HEK293 (cell line): ENCODE measurements at regions not wholly inside any gene's neighbourhood (a gene's known extent, or its start where the extent isn't known, plus 50 kb on each side); places are given as distances from the start of the nearest gene placed in this dataset.

Experiments
- CTCF ChIA-PET: fragments of 350-600 bp; formaldehyde crosslinking; extraction: SDS; loops from one replicate; lab custom pipeline; 2021; ENCODE audit warnings: antibody characterized with exemption; lab: Yijun Ruan, JAX
- POLR2A ChIA-PET: fragments of 300-600 bp; formaldehyde crosslinking; extraction: SDS; loops from one replicate; lab custom pipeline; 2020; ENCODE audit warnings: antibody characterized with exemption, inconsistent platforms; lab: Yijun Ruan, JAX
- H3K27ac ChIP-seq: fragments of 200-500 bp; sonication (Bioruptor generic); 2 replicates; pipeline ENCODE4 v1.5.1; 2014; ENCODE audit warnings: low read depth, low read length, control low read depth, inconsistent platforms; ENCODE audit errors: extremely low read depth
- H3K36me3 ChIP-seq, 2 experiments: fragments of 200-500 bp in 1 of 2; sonication (Bioruptor generic) in 1 of 2; 1 replicate in 1 of 2; 2 replicates in 1 of 2; pipeline ENCODE4 v1.5.1; 2014 to 2017; ENCODE audit warnings: inconsistent platforms in 2 of 2, low read length in 2 of 2; ENCODE audit not compliant: control insufficient read depth in 2 of 2, insufficient read depth in 1 of 2
- H3K4me1 ChIP-seq: fragments of 200-500 bp; sonication (Bioruptor generic); 2 replicates; pipeline ENCODE4 v1.5.1; 2014; ENCODE audit warnings: mild to moderate bottlenecking, low read length, inconsistent platforms; ENCODE audit not compliant: control insufficient read depth, insufficient read depth
- H3K4me3 ChIP-seq: 2 replicates; pipeline ENCODE4 v1.5.1; 2011; ENCODE audit warnings: low read depth, mild to moderate bottlenecking, control low read depth, low read length, moderate library complexity
- H3K9me3 ChIP-seq: fragments of 200-500 bp; sonication (Bioruptor generic); 2 replicates; pipeline ENCODE4 v1.5.1; 2014; ENCODE audit warnings: low read depth, low read length, inconsistent platforms; ENCODE audit not compliant: control insufficient read depth, insufficient read depth
- GLI2 ChIP-seq: fragments of 450-650 bp; formaldehyde crosslinking; IDR thresholded peaks from 2 replicates; pipeline ENCODE4; 2017; ENCODE audit warnings: missing biosample characterization, missing genetic modification characterization, low read depth, borderline replicate concordance
- KLF16 ChIP-seq: fragments of 450-650 bp; formaldehyde crosslinking; IDR thresholded peaks from 2 replicates; pipeline ENCODE4 v1.5.1; 2017; ENCODE audit warnings: missing biosample characterization, missing genetic modification characterization
- KLF7 ChIP-seq: fragments of 450-650 bp; formaldehyde crosslinking; IDR thresholded peaks from 2 replicates; pipeline ENCODE4 v1.5.1; 2016; ENCODE audit warnings: missing biosample characterization, missing genetic modification characterization, borderline replicate concordance
- KLF9 ChIP-seq: fragments of 450-650 bp; formaldehyde crosslinking; IDR thresholded peaks from 2 replicates; pipeline ENCODE4 v1.5.1; 2016; ENCODE audit warnings: missing biosample characterization, missing genetic modification characterization, low read depth
- MYNN ChIP-seq: fragments of 450-650 bp; formaldehyde crosslinking; IDR thresholded peaks from 2 replicates; pipeline ENCODE4 v1.5.1; 2016; ENCODE audit warnings: missing biosample characterization, missing genetic modification characterization, borderline replicate concordance
- SALL2 ChIP-seq: fragments of 450-650 bp; formaldehyde crosslinking; IDR thresholded peaks from 2 replicates; pipeline ENCODE4 v1.5.0; 2017; ENCODE audit warnings: missing biosample characterization, mild to moderate bottlenecking, missing genetic modification characterization, borderline replicate concordance
- ZBTB21 ChIP-seq: fragments of 450-650 bp; formaldehyde crosslinking; IDR thresholded peaks from 2 replicates; pipeline ENCODE4 v1.5.1; 2017; ENCODE audit warnings: missing biosample characterization, missing genetic modification characterization
- ZBTB8A ChIP-seq: fragments of 450-650 bp; formaldehyde crosslinking; IDR thresholded peaks from 2 replicates; pipeline ENCODE4 v1.5.1; 2016; ENCODE audit warnings: missing biosample characterization, missing genetic modification characterization
- ZNF155 ChIP-seq: fragments of 450-650 bp; formaldehyde crosslinking; IDR thresholded peaks from 2 replicates; pipeline ENCODE4 v1.5.1; 2016; ENCODE audit warnings: missing biosample characterization, missing genetic modification characterization
- ZNF211 ChIP-seq: fragments of 450-650 bp; formaldehyde crosslinking; IDR thresholded peaks from 2 replicates; pipeline ENCODE4 v1.5.1; 2016; ENCODE audit warnings: low read depth, missing biosample characterization, missing genetic modification characterization
- ZNF23 ChIP-seq: fragments of 450-650 bp; formaldehyde crosslinking; IDR thresholded peaks from 2 replicates; pipeline ENCODE4 v1.5.1; 2016; ENCODE audit warnings: missing biosample characterization, missing genetic modification characterization, borderline replicate concordance
- ZNF239 ChIP-seq: fragments of 450-650 bp; formaldehyde crosslinking; IDR thresholded peaks from 2 replicates; pipeline ENCODE4 v1.5.1; 2016; ENCODE audit warnings: missing biosample characterization, missing genetic modification characterization
- ZNF266 ChIP-seq: fragments of 450-650 bp; formaldehyde crosslinking; IDR thresholded peaks from 2 replicates; pipeline ENCODE4 v1.5.1; 2016; ENCODE audit warnings: missing biosample characterization, missing genetic modification characterization, low read depth
- ZNF280D ChIP-seq: fragments of 450-650 bp; formaldehyde crosslinking; IDR thresholded peaks from 2 replicates; pipeline ENCODE4 v1.5.1; 2016; ENCODE audit warnings: missing biosample characterization, missing genetic modification characterization
- ZNF354C ChIP-seq: fragments of 450-650 bp; formaldehyde crosslinking; IDR thresholded peaks from 2 replicates; pipeline ENCODE4 v1.5.1; 2016; ENCODE audit warnings: missing biosample characterization, missing genetic modification characterization, low read depth, borderline replicate concordance
- ZNF391 ChIP-seq: fragments of 450-650 bp; formaldehyde crosslinking; IDR thresholded peaks from 2 replicates; pipeline ENCODE4 v1.5.1; 2016; ENCODE audit warnings: low read depth, missing biosample characterization, missing genetic modification characterization, borderline replicate concordance
- ZNF394 ChIP-seq: fragments of 450-650 bp; formaldehyde crosslinking; IDR thresholded peaks from 2 replicates; pipeline ENCODE4 v1.5.1; 2016; ENCODE audit warnings: missing biosample characterization, missing genetic modification characterization, mild to moderate bottlenecking, moderate library complexity, borderline replicate concordance
- ZNF530 ChIP-seq: fragments of 450-650 bp; formaldehyde crosslinking; IDR thresholded peaks from 2 replicates; pipeline ENCODE4 v1.5.1; 2016; ENCODE audit warnings: low read depth, missing biosample characterization, missing genetic modification characterization
- ZNF623 ChIP-seq: fragments of 450-650 bp; formaldehyde crosslinking; IDR thresholded peaks from 2 replicates; pipeline ENCODE4 v1.5.1; 2016; ENCODE audit warnings: missing biosample characterization, missing genetic modification characterization
- ZNF624 ChIP-seq: fragments of 450-650 bp; formaldehyde crosslinking; IDR thresholded peaks from 2 replicates; pipeline ENCODE4 v1.5.1; 2017; ENCODE audit warnings: missing biosample characterization, missing genetic modification characterization
- ZNF670 ChIP-seq: fragments of 450-650 bp; formaldehyde crosslinking; IDR thresholded peaks from 2 replicates; pipeline ENCODE4 v1.5.1; 2016; ENCODE audit warnings: missing biosample characterization, missing genetic modification characterization, low read depth
- ZNF792 ChIP-seq: fragments of 450-650 bp; formaldehyde crosslinking; IDR thresholded peaks from 2 replicates; pipeline ENCODE4 v1.5.1; 2016; ENCODE audit warnings: missing biosample characterization, missing genetic modification characterization
- ZSCAN16 ChIP-seq: fragments of 450-650 bp; formaldehyde crosslinking; IDR thresholded peaks from 2 replicates; pipeline ENCODE4 v1.5.1; 2016; ENCODE audit warnings: missing biosample characterization, missing genetic modification characterization
- ZSCAN23 ChIP-seq: fragments of 450-650 bp; formaldehyde crosslinking; IDR thresholded peaks from 2 replicates; pipeline ENCODE4 v1.5.1; 2016; ENCODE audit warnings: missing biosample characterization, missing genetic modification characterization
- TF ChIP-seq, protein P1 (sequence below): fragments of 450-650 bp; formaldehyde crosslinking; IDR thresholded peaks from 2 replicates; pipeline ENCODE4 v1.5.1; 2016; ENCODE audit warnings: missing biosample characterization, missing genetic modification characterization
- TF ChIP-seq, protein P2 (sequence below): fragments of 450-650 bp; formaldehyde crosslinking; IDR thresholded peaks from 2 replicates; pipeline ENCODE4 v1.5.1; 2016; ENCODE audit warnings: missing biosample characterization, missing genetic modification characterization

DNA sequence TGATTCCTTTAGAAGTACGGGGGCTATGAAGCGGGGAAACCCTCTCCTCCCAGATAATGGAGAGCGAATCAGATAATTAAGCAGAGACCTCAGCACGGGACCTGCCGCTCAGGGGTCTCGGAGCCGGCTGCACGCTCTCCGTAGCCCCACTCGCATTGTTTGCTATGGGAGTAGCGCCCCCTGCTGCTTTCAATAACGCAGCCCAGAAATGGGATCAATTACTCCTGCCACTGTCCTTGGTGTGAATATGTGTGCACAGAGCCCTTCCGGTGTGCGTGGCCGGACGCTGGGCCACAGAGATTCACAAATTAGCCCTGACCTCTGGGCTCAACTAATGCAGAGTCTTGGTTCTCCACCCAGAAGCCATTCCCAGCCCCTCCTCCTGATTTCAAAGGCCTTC lies 76.4 kb upstream of the TMEM132C start:
- no peak for TF ChIP-seq ZNF354C
- no peak for TF ChIP-seq KLF9 (tag by site-specific recombination)
- no peak for TF ChIP-seq KLF7
- TF ChIP-seq, protein P1, sequence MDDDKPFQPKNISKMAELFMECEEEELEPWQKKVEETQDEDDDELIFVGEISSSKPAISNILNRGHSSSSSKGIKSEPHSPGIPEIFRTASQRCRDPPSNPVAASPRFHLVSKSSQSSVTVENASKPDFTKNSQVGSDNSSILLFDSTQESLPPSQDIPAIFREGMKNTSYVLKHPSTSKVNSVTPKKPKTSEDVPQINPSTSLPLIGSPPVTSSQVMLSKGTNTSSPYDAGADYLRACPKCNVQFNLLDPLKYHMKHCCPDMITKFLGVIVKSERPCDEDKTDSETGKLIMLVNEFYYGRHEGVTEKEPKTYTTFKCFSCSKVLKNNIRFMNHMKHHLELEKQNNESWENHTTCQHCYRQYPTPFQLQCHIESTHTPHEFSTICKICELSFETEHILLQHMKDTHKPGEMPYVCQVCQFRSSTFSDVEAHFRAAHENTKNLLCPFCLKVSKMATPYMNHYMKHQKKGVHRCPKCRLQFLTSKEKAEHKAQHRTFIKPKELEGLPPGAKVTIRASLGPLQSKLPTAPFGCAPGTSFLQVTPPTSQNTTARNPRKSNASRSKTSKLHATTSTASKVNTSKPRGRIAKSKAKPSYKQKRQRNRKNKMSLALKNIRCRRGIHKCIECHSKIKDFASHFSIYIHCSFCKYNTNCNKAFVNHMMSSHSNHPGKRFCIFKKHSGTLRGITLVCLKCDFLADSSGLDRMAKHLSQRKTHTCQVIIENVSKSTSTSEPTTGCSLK (tag by site-specific recombination), result no peak
- TF ChIP-seq ZBTB8A (tag by site-specific recombination), result no peak
- no peak for TF ChIP-seq ZNF211 (tag by site-specific recombination)
- no peak for TF ChIP-seq ZNF792 (tag by site-specific recombination)
- no peak for TF ChIP-seq ZNF280D
- no peak for TF ChIP-seq ZNF391 (tag by site-specific recombination)
- TF ChIP-seq MYNN (tag by site-specific recombination), result no peak
- no peak for TF ChIP-seq ZSCAN16 (tag by site-specific recombination)
- CTCF ChIA-PET, result no interaction called here

GRCh38 chr12:128191380-128191779 lies 75.6 kb upstream of the TMEM132C start:
- H3K4me1 ChIP-seq, result no peaks in the 10 kb centered on the region
- H3K4me3 ChIP-seq, result no peak overlapping the region
- H3K27ac ChIP-seq, result no peak overlapping the region
- ChIA-PET POLR2A (no interaction called here), CTCF (no interaction called here)
- TF ChIP-seq ZNF670 (tag by site-specific recombination), result no peak
- TF ChIP-seq, protein P2, sequence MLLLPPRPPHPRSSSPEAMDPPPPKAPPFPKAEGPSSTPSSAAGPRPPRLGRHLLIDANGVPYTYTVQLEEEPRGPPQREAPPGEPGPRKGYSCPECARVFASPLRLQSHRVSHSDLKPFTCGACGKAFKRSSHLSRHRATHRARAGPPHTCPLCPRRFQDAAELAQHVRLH, result no peak
- no peak for TF ChIP-seq ZNF624 (tag by site-specific recombination)
- TF ChIP-seq GLI2, result no peak
- no peak for TF ChIP-seq KLF16 (tag by site-specific recombination)
- no peak for TF ChIP-seq SALL2 (tag by site-specific recombination)
- no peak for TF ChIP-seq ZNF394
- no peak for TF ChIP-seq ZNF623 (tag by site-specific recombination)
- no peak for TF ChIP-seq ZNF530 (tag by site-specific recombination)
- no peak for TF ChIP-seq ZBTB21 (tag by site-specific recombination)
- no peak for TF ChIP-seq ZNF155 (tag by site-specific recombination)
- TF ChIP-seq ZSCAN23 (tag by site-specific recombination), result no peak
- TF ChIP-seq ZNF239 (tag by site-specific recombination), result no peak
- TF ChIP-seq ZNF266 (tag by site-specific recombination), result no peak
- no peak for TF ChIP-seq ZNF23 (tag by site-specific recombination)
- H3K9me3 ChIP-seq, result no peaks in the 10 kb centered on the region
- H3K36me3 ChIP-seq, result no peaks in the 10 kb centered on the region

More for the DNA sequence above, 76.4 kb upstream of the TMEM132C start:
- H3K4me1 ChIP-seq, result no peaks in the 10 kb centered on the region
- no peak overlapping the region for H3K27ac ChIP-seq
- H3K4me3 ChIP-seq, result no peak overlapping the region
- POLR2A ChIA-PET, result no interaction called here
- no peaks in the 10 kb centered on the region for H3K36me3 ChIP-seq
- no peaks in the 10 kb centered on the region for H3K9me3 ChIP-seq
